ENCODE measurements at regions not wholly inside any gene's neighbourhood (a gene's known extent, or its start where the extent isn't known, plus 50 kb on each side); places are given as distances from the start of the nearest gene placed in this dataset.
"Not testable (repeated sequence)": the region's sequence is repeated elsewhere in the genome, so short reads cannot be mapped to it uniquely, and the experiment has no call there.

DNA sequence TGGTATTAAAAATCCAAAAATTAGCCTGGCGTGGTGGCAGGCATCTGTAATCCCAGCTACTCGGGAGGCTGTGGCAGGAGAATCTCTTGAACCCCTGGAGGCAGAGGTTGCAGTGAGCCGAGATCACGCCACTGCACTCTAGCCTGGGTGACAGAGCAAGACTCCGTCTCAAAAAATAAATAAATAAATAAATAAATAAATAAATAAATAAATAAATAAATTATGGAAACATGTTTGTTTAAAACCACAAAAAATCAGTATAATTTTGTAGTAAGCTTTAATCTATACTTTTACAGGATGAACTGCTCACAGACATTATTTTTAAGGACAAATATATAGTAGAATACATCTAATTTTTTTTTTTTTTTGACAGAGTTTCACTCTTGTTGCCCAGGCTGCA is 521.3 kb upstream of the ATXN7L3B start:
- DNase-seq, result not testable (repeated sequence)

DNA sequence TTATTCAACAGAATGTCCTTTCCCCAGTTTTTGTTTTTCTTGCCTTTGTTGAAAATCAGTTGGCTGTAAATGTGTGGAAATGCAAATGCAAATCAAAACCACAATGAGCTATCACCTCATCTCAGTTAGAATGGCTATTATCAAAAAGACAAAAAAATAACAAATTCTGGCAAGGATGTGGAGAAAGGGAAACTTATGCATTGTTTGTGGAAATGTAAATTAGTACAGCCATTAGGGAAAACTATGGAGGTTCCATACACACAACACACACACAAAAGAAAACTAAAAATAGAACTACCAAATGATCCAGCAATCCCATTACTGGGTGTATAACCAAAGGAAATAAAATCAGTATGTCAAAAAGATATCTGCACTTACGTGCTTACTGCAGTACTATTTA is 518.8 kb upstream of the ATXN7L3B start:
- DNase-seq, result no peak

DNA sequence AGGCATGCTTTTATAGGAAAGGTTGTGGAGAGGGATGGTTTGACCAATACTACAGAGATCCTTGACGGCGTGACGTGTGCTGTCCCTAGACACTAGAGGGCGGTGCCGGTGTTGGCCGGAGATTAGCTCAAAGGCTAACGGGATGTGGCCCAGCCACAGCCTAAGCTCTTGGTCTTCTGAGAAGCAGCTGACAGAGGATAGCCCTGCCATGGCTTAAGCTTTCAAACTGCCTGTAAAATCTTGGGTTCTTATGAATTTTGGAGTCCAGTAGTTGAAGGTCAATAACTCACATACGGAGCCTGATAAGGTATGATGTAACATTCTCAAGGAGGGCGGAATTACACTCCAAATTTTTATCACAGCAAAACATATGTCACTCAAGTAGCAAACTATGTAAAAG is 515.7 kb upstream of the ATXN7L3B start:
- peak; percentile 2 to 60 for DNase-seq

DNA sequence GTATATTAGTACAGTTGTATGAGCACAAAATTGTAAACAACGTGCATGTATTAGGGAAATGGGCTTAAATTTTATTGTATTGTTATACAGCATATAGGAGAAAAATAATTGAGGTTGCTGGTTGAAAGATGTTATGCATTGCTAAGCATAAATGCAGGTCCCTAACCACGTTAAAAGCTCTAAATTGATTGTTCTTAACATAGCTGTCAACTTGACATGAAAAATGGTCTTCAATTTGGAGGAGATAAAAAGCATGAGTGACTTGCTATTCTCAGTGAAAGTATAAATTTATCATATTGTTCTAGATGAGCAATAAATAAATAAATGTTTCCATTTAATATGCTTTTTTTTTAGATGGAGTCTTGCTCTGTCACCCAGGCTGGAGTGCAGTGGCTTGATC is 506.6 kb upstream of the ATXN7L3B start:
- DNase-seq, result no peak

DNA sequence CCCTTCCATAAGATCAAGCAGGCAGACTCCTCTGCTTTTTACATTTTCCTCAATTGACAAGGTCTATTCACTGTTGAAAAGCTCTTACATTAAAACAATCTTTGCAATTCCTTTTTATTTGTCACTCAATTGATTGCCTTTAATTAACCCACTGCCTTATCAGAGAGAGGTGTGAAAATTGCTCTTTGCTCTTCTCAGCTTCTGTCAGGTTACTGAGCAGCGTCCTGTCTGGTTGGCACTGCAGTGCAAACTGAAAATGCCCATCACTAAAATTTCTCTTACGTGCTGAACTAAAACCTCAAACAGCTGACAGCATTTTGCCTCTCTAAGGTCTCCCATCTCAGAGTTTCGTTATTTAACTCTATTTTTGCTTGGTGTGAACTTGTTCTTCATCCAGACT is 504.1 kb upstream of the ATXN7L3B start:
- DNase-seq, result no peak

DNA sequence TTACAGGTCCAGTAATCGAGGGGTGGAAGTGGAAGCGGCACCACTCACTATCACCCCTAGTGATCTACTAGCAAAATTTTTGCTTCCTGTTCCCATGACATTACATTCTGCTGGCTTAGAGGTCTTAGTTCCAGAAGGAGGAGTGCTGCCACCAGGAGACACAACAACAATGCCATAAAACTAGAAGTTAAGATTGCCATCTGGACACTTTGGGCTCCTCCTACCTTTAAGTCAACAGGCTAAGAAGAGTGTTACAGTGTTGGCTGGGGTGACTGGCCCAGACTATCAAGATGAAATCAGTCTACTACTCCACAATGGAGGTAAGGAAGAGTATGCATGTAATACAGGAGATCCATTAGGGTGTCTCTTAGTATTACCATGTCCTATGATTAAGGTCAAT is 498.5 kb upstream of the ATXN7L3B start:
- DNase-seq, result not testable (repeated sequence)

DNA sequence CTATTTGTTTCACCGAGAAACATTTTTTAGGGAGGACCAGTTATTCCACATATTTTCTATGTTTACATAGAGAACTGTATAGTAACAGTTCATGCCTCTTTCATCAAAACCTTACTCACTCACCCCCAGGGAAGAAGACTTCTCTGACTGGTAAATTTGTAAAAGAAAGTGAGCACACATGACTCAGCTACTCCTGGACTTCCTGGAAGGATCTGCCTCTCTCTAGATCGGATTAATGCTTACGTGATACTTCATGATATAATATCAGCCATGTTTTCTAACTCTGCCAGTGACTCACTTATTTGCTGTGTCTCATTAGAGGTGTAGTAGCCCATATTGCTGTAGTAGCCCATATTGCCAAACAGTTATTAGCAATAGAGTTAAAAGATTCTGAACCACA is 494.3 kb upstream of the ATXN7L3B start:
- no peak for DNase-seq

DNA sequence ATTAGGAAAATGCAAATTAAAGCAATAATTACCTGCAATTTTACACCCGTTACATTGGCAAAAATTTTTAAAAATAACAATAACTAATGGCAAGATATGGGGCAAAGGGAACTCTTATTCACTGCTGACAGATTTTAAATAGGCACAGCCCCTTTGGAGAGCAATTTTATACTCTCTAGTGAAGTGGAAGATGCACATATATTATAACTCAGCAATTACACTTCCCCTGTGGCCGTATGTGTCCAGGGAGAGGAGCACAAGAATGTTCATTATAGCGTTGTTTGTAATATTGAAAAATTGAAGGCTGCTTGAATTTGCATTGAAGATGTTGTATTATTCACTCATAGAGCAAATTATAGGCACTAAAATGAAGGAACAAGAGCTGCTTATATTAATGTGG is 488.3 kb upstream of the ATXN7L3B start:
- DNase-seq, result no peak

DNA sequence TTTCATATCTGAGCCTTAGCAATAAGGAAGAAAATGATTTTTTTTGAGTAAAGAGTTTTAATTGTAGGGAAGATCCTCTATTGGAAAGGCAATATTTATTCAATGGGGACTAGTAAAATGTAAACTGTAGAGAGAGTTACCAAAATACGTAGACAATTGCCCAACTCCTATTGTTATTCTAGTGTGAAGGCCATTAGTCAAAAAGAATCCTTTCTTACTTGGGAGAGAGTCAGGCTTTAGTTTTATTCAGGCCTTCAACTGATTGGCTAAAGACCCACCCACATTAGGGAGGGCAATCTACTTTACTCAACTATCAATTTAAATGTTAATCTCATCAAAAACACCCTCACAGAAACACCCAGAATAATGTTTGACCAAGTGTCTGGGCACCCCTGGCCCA is 485.8 kb upstream of the ATXN7L3B start:
- DNase-seq, result no peak

DNA sequence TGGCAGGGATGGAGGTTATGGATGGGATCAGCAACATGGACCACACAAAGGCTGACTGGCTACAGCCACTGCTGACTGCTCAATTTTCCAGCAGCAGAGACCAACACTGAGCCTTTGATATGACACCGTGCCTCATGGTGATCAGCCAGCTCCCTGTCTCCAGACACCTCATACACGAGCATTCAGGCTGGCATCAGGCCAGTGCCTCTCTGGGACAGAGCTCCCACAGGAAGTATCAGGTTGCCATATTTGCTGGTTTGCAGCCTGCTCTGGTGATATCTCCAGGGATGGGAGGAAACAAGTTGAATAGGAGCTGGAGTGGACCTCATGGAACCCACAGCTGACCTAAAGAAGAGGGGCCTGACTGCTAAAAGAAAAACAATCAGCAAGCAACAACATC is 471.2 kb upstream of the ATXN7L3B start:
- no peak for DNase-seq

DNA sequence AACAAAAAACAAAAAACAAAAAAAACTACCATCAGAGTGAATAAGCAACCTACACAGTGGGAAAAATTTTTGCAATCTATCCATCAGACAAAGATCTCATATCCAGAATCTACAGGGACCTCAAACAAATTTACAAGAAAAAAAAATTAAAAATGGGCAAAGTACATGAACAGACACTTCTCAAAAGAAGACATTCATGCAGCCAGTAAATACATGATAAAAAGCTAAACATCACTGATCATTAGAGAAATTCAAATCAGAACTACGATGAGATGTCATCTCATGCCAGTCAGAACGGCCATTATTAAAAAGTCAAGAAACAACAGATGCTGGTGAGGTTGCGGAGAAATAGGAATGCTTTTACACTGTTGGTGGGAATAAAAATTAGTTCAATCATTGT is 466.5 kb upstream of the ATXN7L3B start:
- DNase-seq, result no peak

DNA sequence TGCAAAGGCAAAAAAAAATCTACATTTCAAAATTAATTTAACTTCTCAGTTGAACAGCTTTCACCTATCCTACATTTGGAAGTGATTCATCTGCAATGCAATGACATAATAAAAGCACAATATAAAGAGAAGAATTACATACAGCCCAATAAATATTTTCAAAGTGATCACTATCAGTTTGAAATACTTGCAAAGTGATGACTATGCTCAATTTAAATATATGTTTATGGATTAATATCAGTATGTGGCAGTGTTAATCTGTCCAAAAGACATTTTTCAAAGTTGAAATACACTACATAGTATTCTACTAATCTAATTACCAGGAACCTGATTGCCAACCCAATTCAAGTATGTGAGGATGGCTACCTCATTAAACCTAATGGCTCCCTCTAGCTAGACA is 460.7 kb upstream of the ATXN7L3B start:
- no peak for DNase-seq

DNA sequence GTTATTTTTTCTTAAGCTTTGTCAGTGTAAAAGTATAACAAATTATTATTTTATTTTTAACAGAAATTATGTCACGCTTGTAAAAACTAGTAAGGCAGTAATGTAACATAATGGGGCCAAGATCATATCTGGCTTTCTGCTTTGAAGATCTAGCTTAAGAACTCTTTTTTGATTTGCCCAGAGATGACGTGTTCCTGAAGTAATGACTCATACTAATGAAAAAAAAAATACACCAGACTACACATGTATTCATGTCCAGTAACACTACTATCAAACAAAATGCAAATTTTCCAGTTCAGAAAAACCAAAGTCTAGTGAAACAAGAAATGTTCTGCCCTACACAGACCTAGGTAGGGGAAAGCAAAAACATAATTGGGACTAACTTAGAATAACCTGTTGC is 432.2 kb upstream of the ATXN7L3B start:
- DNase-seq, result no peak

DNA sequence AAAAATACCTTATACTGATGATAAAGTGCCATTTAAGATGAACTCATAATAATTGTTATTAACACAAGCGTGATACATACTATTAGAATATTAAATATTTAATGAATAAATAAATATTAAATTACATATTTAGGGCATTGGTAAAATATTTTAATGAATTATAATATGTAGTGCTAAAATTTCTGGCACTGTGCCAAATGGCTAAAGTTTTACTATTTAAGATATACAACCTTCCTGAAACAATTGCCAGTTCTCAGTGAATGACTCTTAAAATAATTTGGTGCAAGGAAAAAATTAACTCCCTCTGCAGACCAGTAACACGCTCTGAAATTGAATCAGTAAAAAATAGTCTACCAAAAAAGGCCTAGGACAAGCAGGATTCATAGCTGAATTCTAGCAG is 428.9 kb upstream of the ATXN7L3B start:
- no peak for DNase-seq

DNA sequence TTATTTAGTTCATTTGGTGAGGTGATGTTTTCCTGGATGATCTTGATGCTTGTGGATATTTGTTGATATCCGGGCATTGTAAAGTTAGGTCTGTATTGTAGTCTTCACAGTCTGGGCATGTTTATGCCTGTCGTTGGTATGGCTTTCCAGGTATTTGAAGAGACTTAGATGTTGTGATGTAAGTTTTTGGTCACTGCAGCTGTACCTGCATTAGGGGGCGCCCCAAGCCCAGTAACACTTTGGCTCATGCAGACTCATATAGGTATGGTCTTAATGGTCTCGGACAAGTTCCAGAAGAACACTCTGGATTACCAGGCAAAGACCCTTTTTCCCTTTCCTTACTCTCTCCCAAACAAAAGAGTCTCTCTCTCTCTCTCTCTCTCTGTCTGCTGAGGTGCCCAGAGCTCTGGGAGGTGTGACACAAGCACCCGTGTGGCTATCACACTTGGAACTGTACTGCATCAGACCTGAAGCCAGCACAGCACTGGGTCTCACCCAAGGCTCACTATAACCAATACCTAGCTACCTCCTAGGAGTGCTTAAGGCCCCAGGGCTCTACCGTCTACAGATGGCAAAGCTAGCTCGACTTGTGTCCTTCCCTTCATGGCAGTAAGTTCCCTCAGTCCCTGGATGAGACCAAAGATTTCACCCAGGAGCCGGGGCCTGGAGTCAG is 425.8 kb upstream of the ATXN7L3B start:
- DNase-seq, result peak in 1 of 2 experiments; percentile 0

DNA sequence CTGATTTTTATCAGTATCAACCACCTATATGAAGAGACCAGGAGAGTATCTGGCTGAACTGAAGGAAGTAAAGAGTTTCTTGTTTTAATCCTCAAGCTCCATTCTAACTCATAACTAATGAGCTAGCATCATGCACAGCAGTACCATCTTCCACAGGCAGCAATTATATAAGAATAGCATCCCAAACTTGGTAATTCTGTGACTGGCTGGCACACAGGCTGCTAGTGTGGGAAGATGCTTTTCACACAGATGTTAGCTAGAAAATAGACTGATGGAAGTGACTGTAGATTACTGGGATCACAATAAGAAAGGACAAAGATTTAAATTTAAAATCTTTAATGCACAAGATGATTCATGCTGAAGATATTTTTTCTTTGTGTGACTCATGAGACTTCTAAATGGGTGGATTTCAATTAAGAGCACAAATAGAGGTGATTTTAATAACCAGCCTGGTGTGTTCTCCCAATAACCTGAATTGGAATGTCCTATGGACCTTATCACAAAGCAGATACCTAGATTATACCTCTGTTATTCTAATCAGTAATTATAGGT is 417.7 kb upstream of the ATXN7L3B start:
- DNase-seq, result no peak

DNA sequence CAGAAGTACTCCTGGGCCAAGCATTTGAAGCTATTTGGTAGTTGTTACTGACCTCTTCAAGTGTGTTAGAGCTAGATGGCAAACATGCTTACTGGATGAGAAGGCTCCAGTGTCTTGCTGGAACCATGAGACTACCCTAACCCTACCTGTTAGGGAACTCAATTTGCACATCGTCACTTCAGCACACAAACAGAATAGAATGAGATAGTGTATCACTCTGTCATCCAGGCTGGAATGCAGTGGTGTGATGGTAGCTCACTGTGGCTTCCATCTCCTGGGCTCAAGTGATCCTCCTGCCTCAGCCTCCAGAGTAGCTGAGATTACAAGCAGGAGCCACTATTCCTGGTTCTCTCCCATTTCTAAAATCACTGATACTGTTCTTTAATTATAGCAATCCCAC is 417.0 kb upstream of the ATXN7L3B start:
- DNase-seq, result no peak

DNA sequence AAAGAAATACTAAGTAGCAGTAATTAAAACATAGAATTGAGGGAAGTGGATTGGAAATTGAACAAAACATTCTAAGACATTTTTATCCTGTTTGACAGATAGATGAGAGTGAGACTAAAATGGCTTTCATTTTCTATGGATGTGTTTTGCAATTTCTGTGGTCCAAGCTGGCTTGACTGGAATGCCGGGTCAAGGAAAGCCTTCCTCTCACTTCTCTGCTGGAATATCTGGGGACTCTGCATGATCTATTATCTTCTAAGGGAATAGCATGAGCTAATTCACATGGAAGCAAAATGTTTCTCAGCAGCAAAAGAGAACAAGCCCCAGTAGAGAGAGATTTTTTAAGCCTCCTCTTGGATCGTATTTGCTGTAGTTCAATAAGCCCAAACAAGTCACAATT is 407.9 kb upstream of the ATXN7L3B start:
- no peak for DNase-seq

DNA sequence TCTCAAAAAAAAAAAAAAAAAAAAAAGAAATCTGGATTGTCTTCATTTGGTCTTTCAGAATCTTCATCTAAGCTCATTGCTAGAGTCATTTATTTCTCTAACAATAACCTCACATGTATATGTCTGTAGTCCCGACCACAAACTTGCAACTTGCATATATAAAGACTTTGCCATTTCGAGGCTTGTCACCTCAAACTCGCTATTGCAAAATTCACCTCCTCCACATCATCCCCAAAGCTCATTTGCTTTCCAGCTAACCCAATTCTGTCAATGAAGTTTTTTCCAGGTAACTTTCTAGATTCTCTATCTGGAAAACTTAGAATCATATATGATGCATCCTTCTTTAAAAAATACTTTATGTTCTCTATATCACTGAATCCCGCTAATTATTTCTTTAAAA is 393.2 kb upstream of the ATXN7L3B start:
- no peak for DNase-seq

DNA sequence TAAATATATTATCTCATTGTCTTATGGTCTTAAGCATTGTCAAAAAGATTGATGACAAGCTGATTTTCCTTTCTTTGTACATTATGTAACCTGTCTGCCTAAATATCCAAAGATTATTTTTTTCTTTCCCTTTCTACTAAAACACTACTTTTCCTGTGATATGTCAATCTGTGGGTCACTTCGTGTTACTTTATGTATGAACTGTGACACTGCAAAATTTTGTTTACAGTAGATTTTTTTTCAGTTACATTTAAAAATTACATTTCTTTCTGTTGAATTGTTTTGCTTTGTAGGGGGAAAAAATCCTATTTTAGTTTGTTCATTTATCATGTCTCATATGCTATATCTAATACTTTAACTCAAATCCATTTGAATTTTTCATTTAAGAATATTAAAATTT is 392.3 kb upstream of the ATXN7L3B start:
- DNase-seq, result no peak

DNA sequence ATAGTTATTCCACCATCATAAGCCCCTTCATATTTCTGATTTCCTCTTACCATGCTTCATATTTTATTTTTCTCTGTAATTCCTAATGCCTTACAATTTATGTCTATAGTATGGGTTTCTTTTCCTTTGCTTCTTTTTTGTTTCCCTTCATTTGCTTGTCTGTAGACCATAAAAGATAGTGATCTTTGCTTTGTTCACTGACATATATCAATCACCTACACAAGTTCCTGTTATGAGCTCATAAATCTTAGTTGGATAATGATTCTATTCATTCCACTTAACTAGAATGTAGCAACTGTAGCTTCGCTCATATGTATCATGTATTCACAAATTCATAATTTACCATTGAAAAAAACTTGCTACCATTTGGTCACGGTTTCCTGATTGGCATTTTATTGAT is 388.8 kb upstream of the ATXN7L3B start:
- no peak for DNase-seq

DNA sequence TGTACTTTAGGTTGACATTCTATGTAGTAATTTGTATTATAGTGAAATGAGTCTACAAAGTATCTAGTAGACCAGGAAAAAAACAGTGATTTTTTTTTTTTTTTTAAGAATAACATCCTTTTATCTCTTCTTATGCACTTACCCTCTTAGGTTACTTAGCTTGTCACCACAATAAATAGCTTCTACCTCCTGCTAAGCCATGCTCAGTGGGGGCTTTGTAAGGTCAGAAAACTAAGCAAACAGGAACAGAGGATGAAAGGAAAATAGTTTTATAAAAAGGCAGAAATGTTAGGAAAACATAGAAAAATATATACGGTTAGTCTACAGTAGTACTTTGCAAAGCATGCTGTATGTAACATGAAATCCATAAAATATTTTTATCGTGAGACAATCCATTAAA is 385.3 kb upstream of the ATXN7L3B start:
- DNase-seq, result no peak

DNA sequence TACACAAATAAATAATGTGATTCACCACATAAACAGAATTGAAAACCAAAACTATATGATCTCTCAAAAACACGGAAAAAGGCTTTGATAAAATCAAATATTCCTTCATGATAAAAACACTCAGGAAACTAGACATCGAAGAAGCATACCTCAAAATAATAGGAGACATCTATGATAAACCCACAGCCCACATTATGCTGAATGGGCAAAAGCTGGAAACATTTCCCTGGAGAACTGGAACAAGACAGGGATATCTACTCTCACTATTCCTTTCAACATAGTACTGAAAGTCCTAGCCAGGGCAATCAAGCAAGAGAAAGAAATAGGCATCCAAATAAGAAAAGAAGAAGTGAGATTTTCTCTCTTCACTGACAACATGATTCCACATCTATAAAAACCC is 371.5 kb upstream of the ATXN7L3B start:
- DNase-seq, result no peak

DNA sequence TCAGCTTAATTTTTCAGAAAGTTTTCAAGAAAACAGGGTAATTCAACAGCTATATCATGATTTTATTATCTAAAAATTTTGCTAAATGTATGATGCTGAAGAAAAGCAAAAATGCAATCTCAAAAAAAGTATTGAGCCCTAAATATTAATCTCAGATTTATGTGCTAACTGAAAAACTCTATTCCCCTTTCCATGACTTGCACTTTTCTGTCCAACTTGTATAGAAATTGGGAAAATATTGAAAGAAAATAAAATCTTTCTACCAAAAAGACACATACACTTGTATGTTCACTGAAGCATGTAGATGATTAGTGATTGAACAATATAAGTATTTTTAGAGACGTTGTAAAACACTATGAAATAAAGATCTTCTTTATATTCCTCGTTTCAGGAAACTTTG is 368.0 kb upstream of the ATXN7L3B start:
- no peak for DNase-seq

Data from NCI-H446 (cell line).